Coronary artery (tissue), 2 donors: ENCODE measurements at regions not wholly inside any gene's neighbourhood (a gene's known extent, or its start where the extent isn't known, plus 50 kb on each side); places are given as distances from the start of the nearest gene placed in this dataset.
"Not testable (repeated sequence)": the region's sequence is repeated elsewhere in the genome, so short reads cannot be mapped to it uniquely, and the experiment has no call there.

Source experiments
- DNase-seq: peaks from one replicate; pipeline ENCODE4 v3.0.0-alpha.2; 2017; ENCODE audit warnings: low spot score
- H3K27ac ChIP-seq, 2 donors: fragments of 200-600 bp; sonication (generic); one replicate each; pipeline ENCODE4 v1.5.1; 2016 to 2019
- H3K4me3 ChIP-seq: fragments of 200-600 bp; sonication (generic); 2 replicates; pipeline ENCODE4 v1.5.1; 2016; ENCODE audit warnings: mild to moderate bottlenecking, moderate library complexity
- TF ChIP-seq, protein P1 (sequence below): fragments of 200-600 bp; sonication (generic); IDR thresholded peaks from one replicate; pipeline ENCODE4 v1.5.1; 2019; ENCODE audit warnings: antibody characterized with exemption

DNA sequence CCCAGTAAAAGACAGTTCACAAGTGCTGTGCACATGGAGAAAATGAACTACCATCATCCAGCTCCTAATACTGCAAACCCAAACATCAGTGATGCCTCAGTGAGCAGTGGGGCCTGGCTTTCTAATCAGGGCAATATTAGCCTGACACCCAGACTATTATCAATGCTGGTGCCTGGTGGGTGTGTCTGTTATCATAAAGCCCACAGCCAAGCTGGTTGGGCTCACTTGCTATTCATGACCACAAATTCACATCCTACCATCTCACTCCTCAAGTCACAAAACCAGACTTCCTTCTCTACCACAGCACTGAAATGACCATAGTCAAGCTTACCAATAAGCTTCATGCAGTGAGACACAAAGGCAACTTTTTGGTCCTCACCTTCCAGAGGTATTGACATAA, 180.8 kb upstream of the PLN start:
- no peak overlapping the region for H3K27ac ChIP-seq
- no peak for DNase-seq
- TF ChIP-seq, protein P1, sequence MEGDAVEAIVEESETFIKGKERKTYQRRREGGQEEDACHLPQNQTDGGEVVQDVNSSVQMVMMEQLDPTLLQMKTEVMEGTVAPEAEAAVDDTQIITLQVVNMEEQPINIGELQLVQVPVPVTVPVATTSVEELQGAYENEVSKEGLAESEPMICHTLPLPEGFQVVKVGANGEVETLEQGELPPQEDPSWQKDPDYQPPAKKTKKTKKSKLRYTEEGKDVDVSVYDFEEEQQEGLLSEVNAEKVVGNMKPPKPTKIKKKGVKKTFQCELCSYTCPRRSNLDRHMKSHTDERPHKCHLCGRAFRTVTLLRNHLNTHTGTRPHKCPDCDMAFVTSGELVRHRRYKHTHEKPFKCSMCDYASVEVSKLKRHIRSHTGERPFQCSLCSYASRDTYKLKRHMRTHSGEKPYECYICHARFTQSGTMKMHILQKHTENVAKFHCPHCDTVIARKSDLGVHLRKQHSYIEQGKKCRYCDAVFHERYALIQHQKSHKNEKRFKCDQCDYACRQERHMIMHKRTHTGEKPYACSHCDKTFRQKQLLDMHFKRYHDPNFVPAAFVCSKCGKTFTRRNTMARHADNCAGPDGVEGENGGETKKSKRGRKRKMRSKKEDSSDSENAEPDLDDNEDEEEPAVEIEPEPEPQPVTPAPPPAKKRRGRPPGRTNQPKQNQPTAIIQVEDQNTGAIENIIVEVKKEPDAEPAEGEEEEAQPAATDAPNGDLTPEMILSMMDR = no peak
- no peak overlapping the region for H3K4me3 ChIP-seq

GRCh38 chr6:118370722-118371121, 177.4 kb upstream of the PLN start:
- no peak for DNase-seq
- Histone ChIP-seq H3K27ac (no peak overlapping the region), H3K4me3 (no peak overlapping the region)
- TF ChIP-seq, protein P1 = no peak

GRCh38 chr6:118371955-118372354, 176.1 kb upstream of the PLN start:
- Histone ChIP-seq H3K4me3 (no peak overlapping the region), H3K27ac (no peak overlapping the region)
- DNase-seq = no peak
- TF ChIP-seq, protein P1 = no peak

DNA sequence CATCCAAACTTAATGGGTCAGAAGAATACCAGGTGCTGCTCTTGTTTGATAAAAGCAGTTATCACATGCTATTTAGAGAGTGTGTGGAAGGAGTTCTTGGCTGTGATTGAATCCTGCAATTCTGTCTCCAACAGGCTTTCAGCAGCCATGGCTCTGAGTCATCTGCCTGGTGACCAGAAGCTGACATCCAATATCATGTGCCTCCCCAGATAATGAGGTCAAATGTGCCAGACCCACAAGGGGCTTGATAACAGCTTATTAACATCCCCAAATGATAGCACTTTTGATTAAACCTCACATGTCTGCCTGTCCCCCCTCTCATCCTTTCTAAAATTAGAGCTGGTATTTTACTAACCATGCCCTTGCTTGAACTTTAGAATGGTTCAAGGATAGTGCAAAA, 175.7 kb upstream of the PLN start:
- DNase-seq = no peak

DNA sequence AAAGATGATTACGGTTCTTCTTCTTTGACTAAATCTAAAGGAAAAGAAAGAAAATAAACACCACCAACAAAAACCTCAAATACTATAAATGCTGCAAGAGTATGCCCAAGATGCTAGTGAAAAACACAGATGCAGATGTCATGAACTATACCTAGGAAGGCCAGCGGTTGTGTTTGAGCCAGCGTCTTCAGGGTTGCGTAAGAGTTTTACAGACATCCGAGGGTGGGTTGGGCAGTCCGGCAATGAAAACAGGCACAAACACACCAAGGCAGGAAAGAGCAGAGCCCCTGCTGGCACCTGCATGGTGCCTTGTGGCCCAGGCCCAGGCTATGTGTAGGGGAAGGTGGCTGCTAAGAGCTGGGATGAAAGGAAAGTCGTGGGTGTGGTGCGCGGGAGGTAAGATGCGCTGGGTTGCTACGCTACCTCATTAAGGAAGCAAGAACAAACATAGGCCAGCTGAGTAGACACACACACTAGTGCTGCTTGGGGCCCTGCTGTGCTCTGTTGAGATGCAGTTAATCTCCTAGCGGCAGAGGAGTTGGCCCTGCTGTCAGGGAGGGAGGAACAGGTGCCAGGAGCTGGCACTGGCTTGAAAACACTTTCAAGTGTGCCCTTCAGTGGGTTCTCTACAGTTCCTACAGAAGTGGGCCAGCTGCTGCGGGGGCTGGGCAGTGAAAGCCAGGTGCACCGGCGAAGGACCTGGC, 170.2 kb upstream of the PLN start:
- no peak overlapping the region for H3K27ac ChIP-seq
- H3K4me3 ChIP-seq = no peak overlapping the region
- DNase-seq = no peak
- TF ChIP-seq, protein P1 = no peak

More for the DNA sequence above, 175.7 kb upstream of the PLN start:
- TF ChIP-seq, protein P1 = no peak
- Histone ChIP-seq H3K4me3 (no peak overlapping the region), H3K27ac (no peak overlapping the region)

DNA sequence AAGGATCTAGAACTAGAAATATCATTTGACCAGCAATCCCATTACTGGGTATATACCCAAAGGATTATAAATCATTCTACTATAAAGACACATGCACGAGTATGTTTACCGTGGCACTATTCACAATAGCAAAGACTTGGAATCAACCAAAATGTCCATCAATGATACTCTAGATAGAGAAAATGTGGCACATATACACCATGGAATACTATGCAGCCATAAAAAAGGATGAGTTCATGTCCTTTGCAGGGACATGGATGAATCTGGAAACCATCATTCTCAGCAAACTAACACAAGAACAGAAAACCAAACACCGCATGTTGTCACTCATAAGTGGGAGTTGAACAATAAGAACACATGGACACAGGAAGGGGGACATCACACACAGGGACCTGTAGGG, 167.5 kb upstream of the PLN start:
- not testable (repeated sequence) for H3K4me3 ChIP-seq, H3K27ac ChIP-seq, DNase-seq

DNA sequence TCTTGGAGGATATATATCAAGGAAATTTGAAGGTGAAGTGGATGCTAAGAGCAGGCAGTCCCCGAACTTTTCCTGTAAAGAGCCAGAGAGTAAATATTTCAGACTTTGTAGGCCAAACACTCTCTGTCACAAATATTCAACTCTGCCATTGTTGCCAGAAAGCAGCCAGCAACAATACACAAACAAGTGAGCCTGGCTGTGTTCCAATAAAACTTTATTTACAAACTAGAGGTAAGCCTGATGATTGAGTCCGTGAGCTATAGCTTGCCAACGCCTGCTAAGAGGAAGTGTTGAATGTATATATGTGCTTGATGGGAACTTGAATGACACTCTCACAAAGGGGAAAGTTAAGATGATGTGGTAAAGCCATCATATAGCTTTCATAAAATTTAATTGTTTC, 166.0 kb upstream of the PLN start:
- H3K4me3 ChIP-seq = no peak overlapping the region
- H3K27ac ChIP-seq = no peak overlapping the region
- TF ChIP-seq, protein P1 = no peak
- no peak for DNase-seq
